PC-3 (cell line): ENCODE measurements at regions not wholly inside any gene's neighbourhood (a gene's known extent, or its start where the extent isn't known, plus 50 kb on each side); places are given as distances from the start of the nearest gene placed in this dataset.

Source experiments
- CTCF ChIP-seq: fragments of 300-600 bp; sonication (generic); conservative IDR thresholded peaks from 2 replicates; pipeline ENCODE4 v1.5.1; 2017; ENCODE audit warnings: antibody characterized with exemption, low read depth, mild to moderate bottlenecking, low read length
- EZH2 ChIP-seq: fragments of 300-600 bp; sonication (generic); IDR thresholded peaks from one replicate; pipeline ENCODE4 v1.6.1; 2017; ENCODE audit warnings: antibody characterized with exemption, mild to moderate bottlenecking, low read length; ENCODE audit not compliant: unreplicated experiment

DNA sequence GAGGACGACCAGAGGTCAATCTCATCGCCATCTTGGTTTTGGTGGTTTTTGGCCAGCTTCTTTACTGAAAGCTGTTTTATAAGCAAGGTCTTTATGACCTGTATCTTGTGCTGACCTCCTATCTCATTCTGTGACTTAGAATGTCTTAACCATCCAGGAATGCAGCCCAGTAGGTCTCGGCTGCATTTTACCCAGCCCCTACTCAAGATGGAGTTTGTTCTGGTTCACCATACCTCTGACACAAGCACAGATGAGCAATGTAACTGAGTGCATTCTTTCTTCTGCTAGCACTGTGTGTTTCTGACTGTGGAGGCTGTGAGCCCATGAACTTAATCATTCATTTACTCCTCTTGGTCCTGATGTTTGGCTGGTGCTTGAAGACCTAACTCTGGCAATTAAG, 794.5 kb upstream of the CELF2 start:
- no peak for TF ChIP-seq CTCF
- no peak for TF ChIP-seq EZH2
